ENCODE measurements at regions not wholly inside any gene's neighbourhood (a gene's known extent, or its start where the extent isn't known, plus 50 kb on each side); places are given as distances from the start of the nearest gene placed in this dataset.

GRCh38 chr17:77493238-77493820 is 352.6 kb downstream of the SEC14L1 start:
- Histone ChIP-seq H2BK15ac (ENCODE audit: low read length) (no peak overlapping the region), H4K20me1 (replicated peaks in 1 of 2; ENCODE audit: control insufficient read depth in 1 of 2, insufficient read depth in 2 of 2, low read length in 2 of 2) (peaks cover 4 to 17% of the 10 kb centered on the region in 2 experiments), H4K8ac (ENCODE audit: extremely low read depth, insufficient read depth, low read length) (no peak overlapping the region), H2BK12ac (ENCODE audit: low read depth, low read length) (no peak overlapping the region), H3K4me2 (ENCODE audit: insufficient read depth in 1 of 2, low read depth in 2 of 2, low read length in 2 of 2) (no peak overlapping the region), H3K79me1 (ENCODE audit: low read depth, low read length) (peaks cover 4% of the 10 kb centered on the region), H3K18ac (ENCODE audit: extremely low read depth, low read length) (no peak overlapping the region), H3K9ac (replicated peaks in 1 of 4; ENCODE audit: extremely low read depth in 1 of 4, low read depth in 3 of 4, low read length in 3 of 4) (no peak overlapping the region), H4K91ac (replicated peaks; ENCODE audit: insufficient read length, low read length) (no peak overlapping the region), H3K27me3 (replicated peaks in 1 of 4; ENCODE audit: control insufficient read depth in 3 of 4, extremely low read depth in 1 of 4, insufficient read depth in 3 of 4, low read length in 3 of 4) (no peaks in the 10 kb centered on the region), H4K5ac (ENCODE audit: insufficient read length, low read depth, low read length) (no peak overlapping the region), H3K56ac (replicated peaks; ENCODE audit: insufficient read length, low read depth, low read length) (no peak overlapping the region), H3K23ac (ENCODE audit: insufficient read length) (no peak overlapping the region), H3K14ac (ENCODE audit: insufficient read length) (no peak overlapping the region), H2BK20ac (ENCODE audit: low read length) (no peak overlapping the region), H2BK5ac (ENCODE audit: low read depth, low read length) (no peak overlapping the region), H3K4ac (replicated peaks; ENCODE audit: insufficient read length, low read depth, low read length) (no peak overlapping the region), H3K23me2 (ENCODE audit: low read depth, low read length) (no peaks in the 10 kb centered on the region), H3K27ac (ENCODE audit: low read depth, low read length) (no peak overlapping the region), H3K36me3 (ENCODE audit: control insufficient read depth in 2 of 4, insufficient read depth in 4 of 4, low read length in 3 of 4) (peaks cover 15 to 40% (median 35%) of the 10 kb centered on the region in 4 experiments; a peak in 7 of 8 replicates), H2AFZ (ENCODE audit: low read length) (no peak overlapping the region), H2AK5ac (ENCODE audit: low read depth, low read length) (no peak overlapping the region), H3K9me3 (ENCODE audit: insufficient read depth in 2 of 2, low read depth in 1 of 2, low read length in 1 of 2) (no peaks in the 10 kb centered on the region), H3K79me2 (ENCODE audit: control insufficient read depth in 1 of 2, insufficient read depth in 2 of 2, low read length in 2 of 2) (no peaks in the 10 kb centered on the region), H2BK120ac (replicated peaks; ENCODE audit: low read depth, low read length) (no peak overlapping the region), H3K4me3 (ENCODE audit: extremely low read depth in 1 of 4, insufficient read depth in 2 of 4, low read depth in 3 of 4, low read length in 4 of 4) (no peak overlapping the region), H3K4me1 (replicated peaks in 1 of 4; ENCODE audit: control insufficient read depth in 3 of 4, insufficient read depth in 4 of 4, low read length in 3 of 4) (peaks cover 0 to 5% (median 1%) of the 10 kb centered on the region in 4 experiments; a peak in 4 of 7 replicates)
- FAIRE-seq (no peak), DNase-seq (ENCODE audit: low read depth in 1 of 2, low spot score in 2 of 2) (no peak)
- 85% methylated on average over 7 of the region's 11 CpGs; no CpG with 5 or more reads in 1 of the 2 experiments for WGBS, 2 experiments (ENCODE audit: extremely low coverage in 1 of 2, insufficient coverage in 1 of 2, insufficient read length in 1 of 2, insufficient replicate concordance in 2 of 2, low coverage in 1 of 2, low lambda C conversion rate in 2 of 2, missing lambda C conversion rate in 1 of 2)
- ChIA-PET POLR2A (ENCODE audit: partially characterized antibody) (interaction anchor here (0.9 kb wide), 1 partner anchor 58 kb away, joined by 3 read pairs; no protein-coding TSS in a partner anchor), CTCF (ENCODE audit: partially characterized antibody) (interaction anchor here (0.6 to 2.1 kb wide), 3 partner anchors 60 to 139 kb away, joined by 3 to 15 read pairs (median 3); no protein-coding TSS in a partner anchor)
- TF ChIP-seq JUND (IDR thresholded peaks at IDR 0.05; ENCODE audit: low read length) (no peak), TBP (IDR thresholded peaks at IDR 0.05; ENCODE audit: low read depth, low read length) (no peak), TAF7 (optimal IDR thresholded peaks at IDR 0.05; ENCODE audit: borderline replicate concordance, low read depth, low read length) (no peak), YY1 (IDR thresholded peaks at IDR 0.05; ENCODE audit: low read depth, low read length) (no peak)
